ENCODE measurements at regions not wholly inside any gene's neighbourhood (a gene's known extent, or its start where the extent isn't known, plus 50 kb on each side); places are given as distances from the start of the nearest gene placed in this dataset.

DNA sequence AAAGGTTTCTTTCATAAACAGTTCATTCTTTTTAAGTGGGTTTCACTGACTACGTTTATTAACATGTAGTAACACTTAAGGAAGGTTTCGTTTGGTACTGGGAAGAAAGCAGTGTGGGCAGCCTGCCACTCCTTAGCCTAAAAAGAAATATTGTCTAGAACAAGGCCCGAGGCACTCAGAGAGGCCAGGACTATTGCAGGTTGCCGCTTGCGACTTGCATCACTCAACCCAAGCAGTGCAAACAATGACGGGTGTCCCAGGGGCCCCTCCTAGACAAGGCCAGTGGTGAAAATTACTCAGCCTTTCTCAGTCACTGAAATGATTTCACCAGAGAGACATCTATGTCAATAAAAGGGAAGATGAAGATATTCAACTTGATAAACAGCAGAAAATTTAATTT is 243.9 kb downstream of the SNX13 start:
- H3K4me1 ChIP-seq = no peaks in the 10 kb centered on the region
- in situ Hi-C loops (cut with MboI; ENCODE audit: low sequenced_read_pairs in 4 of 4) = loop anchor here in 2 of 4 donors (25.0 kb wide), 1 partner anchor 641 kb away; no protein-coding TSS in a partner anchor
- H3K27me3 ChIP-seq = no peaks in the 10 kb centered on the region
- H3K9me3 ChIP-seq = peaks cover 0 to 12% (median 7%) of the 10 kb centered on the region in 3 donors
- no peak overlapping the region for H3K27ac ChIP-seq
- peak; percentile 13 to 53 for DNase-seq
- TF ChIP-seq POLR2A (IDR thresholded peaks at IDR 0.05) = no peak
- TF ChIP-seq CTCF (IDR thresholded peaks at IDR 0.05 in 4 of 5, conservative IDR thresholded peaks at IDR 0.05 in 1 of 5) = no peak
- H3K36me3 ChIP-seq = no peaks in the 10 kb centered on the region
- intact Hi-C loops (cut with DNase I; ENCODE audit: low total_unique reads) = no loop called here
- peak; percentile 30 to 66 for ATAC-seq
- no peak overlapping the region for H3K4me3 ChIP-seq

- intact Hi-C loops (cut with DNase I; ENCODE audit: low total_unique reads) = no loop called here
Observed at GRCh38 chr7:17697128-17697881, 243.0 kb downstream of the SNX13 start.

DNA sequence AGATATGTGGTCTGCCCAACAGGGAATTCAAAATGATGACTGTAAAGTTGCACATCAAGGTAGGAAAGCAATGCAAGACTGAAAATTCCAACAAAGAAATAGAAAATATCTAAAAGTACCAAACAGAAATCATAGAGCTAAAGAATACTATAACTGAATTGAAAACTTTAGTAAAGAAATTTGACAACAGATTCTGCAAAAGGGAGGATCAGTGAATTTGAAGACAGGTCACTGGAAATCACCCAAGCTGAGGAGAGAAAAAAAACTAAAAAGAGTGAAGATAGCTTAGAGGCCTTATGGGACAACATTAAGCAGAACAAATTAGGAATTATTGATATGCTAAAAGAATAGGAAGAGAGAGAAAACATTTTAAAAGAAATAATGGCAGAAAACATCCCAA is 240.6 kb downstream of the SNX13 start:
- Histone ChIP-seq H3K9me3 (peaks cover 0 to 12% (median 7%) of the 10 kb centered on the region in 3 donors), H3K27me3 (no peaks in the 10 kb centered on the region), H3K27ac (no peak overlapping the region), H3K4me1 (no peaks in the 10 kb centered on the region), H3K36me3 (no peaks in the 10 kb centered on the region), H3K4me3 (no peak overlapping the region)
- no peak for TF ChIP-seq POLR2A (IDR thresholded peaks at IDR 0.05)
- no peak for TF ChIP-seq CTCF (IDR thresholded peaks at IDR 0.05 in 4 of 5, conservative IDR thresholded peaks at IDR 0.05 in 1 of 5)
- intact Hi-C loops (cut with DNase I; ENCODE audit: low total_unique reads) (no loop called here), in situ Hi-C loops (cut with MboI; ENCODE audit: low sequenced_read_pairs in 4 of 4) (loop anchor here in 2 of 4 donors (25.0 kb wide), 1 partner anchor 638 kb away; no protein-coding TSS in a partner anchor)
- DNase-seq (no peak), ATAC-seq (no peak)

More at GRCh38 chr7:17697128-17697881, 243.0 kb downstream of the SNX13 start:
- Histone ChIP-seq H3K36me3 (no peaks in the 10 kb centered on the region), H3K9me3 (peaks cover 0 to 12% (median 7%) of the 10 kb centered on the region in 3 donors), H3K27ac (no peak overlapping the region), H3K27me3 (no peaks in the 10 kb centered on the region), H3K4me1 (no peaks in the 10 kb centered on the region), H3K4me3 (no peak overlapping the region)
- no peak for TF ChIP-seq CTCF (IDR thresholded peaks at IDR 0.05 in 4 of 5, conservative IDR thresholded peaks at IDR 0.05 in 1 of 5)
- no peak for TF ChIP-seq POLR2A (IDR thresholded peaks at IDR 0.05)
- in situ Hi-C loops (cut with MboI; ENCODE audit: low sequenced_read_pairs in 4 of 4) = loop anchor here in 2 of 4 donors (25.0 kb wide), 1 partner anchor 640 kb away; no protein-coding TSS in a partner anchor
- ATAC-seq = no peak
- DNase-seq = no peak

DNA sequence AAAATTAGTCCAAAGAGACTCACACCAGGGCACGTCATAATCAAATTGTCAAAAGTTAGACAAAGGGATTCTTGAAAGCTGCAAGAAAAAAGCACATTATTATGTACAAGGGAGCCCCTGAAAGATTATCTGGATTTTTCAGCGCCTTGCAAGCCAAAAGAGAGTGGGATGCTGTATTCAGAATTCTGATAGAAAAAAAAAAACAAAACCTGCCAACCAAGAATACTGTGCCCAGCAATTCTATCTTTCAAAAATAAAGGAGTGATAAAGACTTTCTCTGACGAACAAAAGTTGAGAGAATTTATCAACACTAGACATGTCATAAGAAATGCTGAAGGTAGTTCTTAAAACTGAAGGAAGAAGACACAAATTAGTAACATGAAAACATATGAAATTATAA is 240.2 kb downstream of the SNX13 start:
- DNase-seq (no peak), ATAC-seq (no peak)
- Histone ChIP-seq H3K36me3 (no peaks in the 10 kb centered on the region), H3K4me3 (no peak overlapping the region), H3K27ac (no peak overlapping the region), H3K9me3 (peaks cover 0 to 12% (median 7%) of the 10 kb centered on the region in 3 donors), H3K4me1 (no peaks in the 10 kb centered on the region), H3K27me3 (no peaks in the 10 kb centered on the region)
- in situ Hi-C loops (cut with MboI; ENCODE audit: low sequenced_read_pairs in 4 of 4) = no loop called here
- intact Hi-C loops (cut with DNase I; ENCODE audit: low total_unique reads) = no loop called here
- TF ChIP-seq CTCF (IDR thresholded peaks at IDR 0.05 in 4 of 5, conservative IDR thresholded peaks at IDR 0.05 in 1 of 5) (no peak), POLR2A (IDR thresholded peaks at IDR 0.05) (no peak)
